GM18870 (cell line): ENCODE measurements at regions not wholly inside any gene's neighbourhood (a gene's known extent, or its start where the extent isn't known, plus 50 kb on each side); places are given as distances from the start of the nearest gene placed in this dataset.

Experiments
- ATAC-seq: cut with Tn5 transposase; IDR thresholded peaks from one replicate; pipeline ENCODE4 v1.9.1; 2021; ENCODE audit warnings: moderate library complexity; ENCODE audit not compliant: unreplicated experiment

GRCh38 chr10:121096617-121097431 is 245.7 kb downstream of the WDR11 start:
- no peak for ATAC-seq

DNA sequence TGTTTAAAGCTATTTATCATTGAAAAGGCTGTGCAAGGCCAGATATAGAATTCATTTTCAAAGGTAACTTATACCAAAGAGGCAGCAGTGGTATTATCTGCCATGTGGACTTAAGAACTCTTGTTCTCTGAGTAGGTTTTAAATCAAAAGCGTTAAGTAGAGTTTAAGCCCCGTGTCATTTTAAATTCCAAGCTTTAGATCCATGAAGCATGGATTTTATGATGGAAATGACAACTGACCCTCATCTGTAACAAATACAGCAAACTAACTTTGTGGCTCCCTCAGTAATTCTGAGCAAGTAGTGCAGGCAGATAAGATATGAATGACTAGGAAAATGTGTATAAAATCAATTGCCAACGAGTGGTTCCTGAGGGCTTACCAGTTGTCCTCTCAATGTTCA is 247.0 kb downstream of the WDR11 start:
- no peak for ATAC-seq

DNA sequence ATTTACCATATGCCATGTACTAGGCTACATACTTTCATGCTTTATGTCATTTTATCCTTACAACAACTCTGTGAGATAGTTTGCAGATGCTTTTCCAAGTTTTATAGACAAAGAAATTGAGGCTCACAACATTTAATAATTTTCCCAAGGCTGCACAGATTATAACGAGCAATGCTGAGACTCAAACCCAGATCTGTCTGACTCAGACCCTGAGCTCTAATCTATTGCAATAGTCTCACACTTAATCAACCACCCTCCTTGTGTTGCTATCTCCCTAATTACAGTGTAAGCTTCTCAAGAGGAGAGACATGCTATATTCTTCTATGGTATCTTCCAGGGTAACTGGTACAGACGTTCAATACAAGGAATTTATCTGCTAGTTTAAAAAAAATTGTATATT is 247.6 kb downstream of the WDR11 start:
- no peak for ATAC-seq

DNA sequence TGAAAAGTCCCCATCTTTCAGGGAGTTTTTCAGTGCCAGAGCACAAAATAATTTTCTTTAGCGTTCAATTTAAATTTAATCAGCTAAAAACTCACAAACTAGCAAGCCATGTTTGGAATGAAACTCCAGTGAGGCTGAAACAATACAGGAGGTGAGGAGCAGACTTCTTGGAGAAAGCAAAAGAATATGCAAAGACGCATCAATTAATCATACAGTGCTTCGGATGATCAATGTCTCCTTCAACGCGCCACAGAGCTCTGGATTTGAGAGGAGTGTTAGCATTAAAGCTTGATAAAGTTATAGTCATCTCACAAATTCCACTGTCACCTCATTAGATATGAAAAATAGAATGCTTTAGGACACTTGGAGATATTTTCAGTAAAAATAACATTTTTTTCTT is 248.0 kb downstream of the WDR11 start:
- no peak for ATAC-seq

GRCh38 chr10:121099592-121099991 is 248.4 kb downstream of the WDR11 start:
- ATAC-seq = no peak

DNA sequence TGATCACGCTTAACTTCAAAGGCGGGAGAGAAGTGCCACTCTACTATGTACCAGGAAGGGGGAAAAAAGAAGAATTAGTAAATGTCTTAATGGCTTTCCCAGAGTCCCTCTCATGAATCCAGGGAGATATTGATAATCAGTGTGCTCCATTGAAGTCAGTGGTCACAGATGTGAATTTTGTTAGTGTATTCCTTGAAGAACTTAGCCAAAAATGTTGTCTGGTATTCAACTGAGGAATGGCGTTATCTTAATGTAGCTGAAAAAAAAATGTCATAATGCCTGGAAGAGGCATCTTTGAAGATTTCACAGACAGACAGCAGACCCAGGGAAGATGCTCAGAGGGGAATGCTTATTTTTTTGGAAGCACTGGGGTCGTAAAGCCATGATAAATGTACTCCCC is 250.4 kb downstream of the WDR11 start:
- ATAC-seq = no peak

DNA sequence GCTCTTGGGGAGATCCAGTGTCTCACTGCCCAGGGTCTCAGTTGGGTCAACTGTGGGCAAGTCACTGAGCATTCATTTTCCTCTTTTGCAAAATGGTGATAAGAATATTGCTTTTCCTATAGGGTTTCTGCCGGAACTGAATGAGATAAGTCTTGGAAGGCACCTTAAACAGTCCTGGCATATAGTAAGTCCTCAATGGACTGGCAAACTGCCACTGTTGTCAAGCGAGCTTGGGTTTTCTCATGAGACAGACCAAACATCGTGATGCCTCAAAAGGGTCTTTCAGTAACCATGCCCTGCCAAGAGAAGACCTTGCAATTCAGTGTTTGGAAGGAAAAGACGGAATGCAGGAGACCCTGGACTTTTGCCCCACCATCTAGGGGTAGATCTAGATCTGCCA is 251.5 kb downstream of the WDR11 start:
- ATAC-seq = no peak

DNA sequence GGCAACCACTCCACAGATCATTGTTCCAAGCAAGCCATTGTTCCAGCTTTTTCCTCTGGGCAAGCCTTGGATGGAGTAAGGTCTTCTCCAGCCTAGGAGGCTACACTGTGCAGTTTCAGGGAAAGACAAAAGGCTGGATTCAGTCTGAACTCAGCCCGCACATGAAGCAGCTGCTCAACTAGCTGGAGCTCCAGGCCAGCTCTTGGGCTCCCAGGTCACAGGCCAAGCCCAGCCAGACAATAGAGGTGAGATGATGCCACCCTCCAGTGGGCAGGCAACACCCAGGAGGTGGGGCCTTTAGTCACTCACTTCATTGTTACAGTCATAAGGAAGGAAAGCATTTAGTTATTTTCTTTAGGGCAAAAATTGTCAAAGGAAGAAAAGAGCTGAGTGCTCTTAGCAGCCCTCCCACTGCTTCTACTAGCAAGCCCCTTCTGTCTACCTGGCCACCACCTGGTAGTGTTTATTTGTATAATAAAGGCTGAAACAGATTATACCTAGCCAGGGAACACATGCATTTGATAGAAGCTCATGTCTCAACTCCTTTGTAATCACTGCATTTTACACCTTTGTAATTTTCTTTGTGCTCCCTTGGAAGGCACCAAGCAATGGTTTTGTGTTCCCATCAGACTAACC is 253.4 kb downstream of the WDR11 start:
- no peak for ATAC-seq

DNA sequence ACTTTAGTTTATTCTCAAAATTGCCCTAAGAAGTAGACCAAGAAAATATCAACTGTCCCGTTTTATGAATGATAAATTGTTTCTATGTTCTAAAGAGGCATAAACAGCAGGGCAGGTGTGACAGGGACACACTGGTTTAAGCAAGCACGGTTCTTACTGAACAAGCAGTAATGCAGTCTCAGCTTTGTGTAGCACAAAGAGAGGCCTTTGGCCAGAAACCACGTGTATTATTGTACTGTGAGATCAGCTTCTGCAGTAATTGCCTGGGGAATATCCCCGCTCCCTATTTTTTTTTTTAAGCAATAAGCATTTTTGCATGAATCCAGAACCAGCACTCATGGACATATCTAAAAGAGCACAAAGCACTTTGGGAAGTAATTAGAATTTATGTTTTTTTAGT is 255.4 kb downstream of the WDR11 start:
- no peak for ATAC-seq

GRCh38 chr10:121108051-121108450 is 256.9 kb downstream of the WDR11 start:
- ATAC-seq = no peak

GRCh38 chr10:121110369-121110768 is 259.2 kb downstream of the WDR11 start:
- ATAC-seq = no peak

- no peak for ATAC-seq
Observed at GRCh38 chr10:121112136-121112535, 261.0 kb downstream of the WDR11 start.

DNA sequence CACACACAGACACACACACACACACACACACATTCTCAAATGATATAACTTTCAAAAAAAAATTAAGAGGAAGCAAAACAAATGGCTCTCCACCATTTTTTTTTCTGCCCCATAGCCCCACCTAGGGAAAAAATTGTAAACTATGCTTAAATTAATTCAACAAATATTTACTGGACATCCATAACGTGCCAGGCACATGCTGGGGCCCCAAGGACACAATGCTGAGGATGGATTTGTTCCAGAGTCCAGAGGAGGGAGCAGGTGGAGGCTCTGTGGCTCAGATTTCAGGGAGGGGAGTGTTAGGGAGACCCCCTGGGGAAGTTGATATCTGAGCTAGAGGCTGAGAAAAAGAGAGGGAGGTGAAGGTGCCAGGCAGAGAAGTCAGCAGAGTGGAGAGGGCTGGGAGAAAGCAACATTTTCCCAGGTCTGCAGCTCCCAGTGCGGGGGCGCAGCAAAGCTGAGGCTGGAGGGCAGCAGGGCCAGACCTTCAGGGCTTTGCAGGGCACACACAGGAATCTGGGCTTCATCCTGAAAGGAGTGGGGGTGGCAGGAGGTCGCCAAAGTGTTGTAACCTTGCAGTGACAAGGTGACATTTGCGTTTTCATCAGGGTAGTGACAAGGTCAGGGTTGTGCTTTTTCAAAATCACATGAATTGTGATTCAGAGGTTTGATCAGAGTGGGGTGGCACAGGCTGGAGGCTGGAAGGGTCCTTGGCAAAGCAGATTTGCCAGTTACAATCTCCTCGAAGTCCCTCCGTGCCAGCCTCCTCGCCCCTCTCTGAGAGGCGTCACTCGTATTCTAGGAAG is 261.6 kb downstream of the WDR11 start:
- ATAC-seq = no peak

GRCh38 chr10:121113385-121113696 is 262.2 kb downstream of the WDR11 start:
- ATAC-seq = no peak

- ATAC-seq = no peak
Observed at GRCh38 chr10:121113911-121114310, 262.7 kb downstream of the WDR11 start.

DNA sequence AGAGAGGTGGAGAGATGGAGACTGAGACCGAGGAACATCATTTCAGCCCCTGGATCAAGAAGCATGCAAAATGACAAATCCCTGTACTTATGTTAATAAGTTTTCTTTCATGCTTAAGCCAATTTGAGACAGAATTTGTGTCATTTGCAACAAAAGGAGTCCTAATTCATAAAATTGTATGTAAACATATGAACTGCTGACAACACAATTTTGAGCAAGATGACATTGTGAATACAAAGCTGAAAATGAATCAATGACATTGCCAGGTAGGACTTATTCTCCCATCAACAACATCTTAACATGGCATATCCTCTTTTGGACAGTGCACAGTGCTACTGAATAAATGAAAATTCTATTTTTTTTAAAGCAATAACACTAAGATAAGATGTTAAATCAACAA is 264.0 kb downstream of the WDR11 start:
- no peak for ATAC-seq

DNA sequence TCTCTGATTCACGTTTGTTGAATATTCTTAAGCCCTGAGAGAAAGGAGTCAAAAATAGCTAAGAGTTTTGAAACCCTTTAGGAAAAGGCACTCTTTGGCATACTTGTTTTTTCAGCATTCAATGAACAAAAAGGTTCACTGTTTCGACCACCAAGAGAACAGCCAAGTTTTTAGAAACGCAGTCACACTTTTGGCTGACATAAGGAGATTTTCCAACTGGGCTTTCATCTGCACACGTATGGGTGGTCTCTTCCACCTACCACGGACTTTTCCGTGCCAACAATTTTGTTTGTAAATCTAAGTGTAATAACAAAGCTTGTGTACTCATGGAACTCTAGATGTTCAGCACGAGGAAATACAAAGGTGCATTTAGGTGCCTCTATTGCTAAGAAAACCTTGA is 270.3 kb downstream of the WDR11 start:
- ATAC-seq = no peak

GRCh38 chr10:121127151-121127906 is 276.2 kb downstream of the WDR11 start:
- ATAC-seq = no peak

DNA sequence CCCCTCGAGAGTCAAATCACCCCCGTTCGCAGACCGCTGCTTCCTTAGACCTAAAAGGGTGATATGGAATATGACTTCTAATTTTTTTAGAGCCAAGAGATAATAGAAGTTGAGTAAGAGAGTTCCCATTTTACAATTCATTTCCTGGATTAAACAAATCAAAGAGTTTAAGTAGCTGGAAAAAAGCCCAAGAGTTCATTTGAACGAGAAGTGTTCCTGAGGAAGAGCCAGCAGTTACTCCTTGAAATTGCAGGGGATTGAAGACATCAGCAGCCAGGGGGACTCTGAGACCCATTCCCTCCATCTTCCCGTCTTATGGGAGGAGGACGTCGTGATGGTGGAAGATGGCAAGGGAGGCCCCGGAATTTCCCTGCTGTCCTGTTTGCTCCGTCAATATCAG is 277.0 kb downstream of the WDR11 start:
- ATAC-seq = no peak

DNA sequence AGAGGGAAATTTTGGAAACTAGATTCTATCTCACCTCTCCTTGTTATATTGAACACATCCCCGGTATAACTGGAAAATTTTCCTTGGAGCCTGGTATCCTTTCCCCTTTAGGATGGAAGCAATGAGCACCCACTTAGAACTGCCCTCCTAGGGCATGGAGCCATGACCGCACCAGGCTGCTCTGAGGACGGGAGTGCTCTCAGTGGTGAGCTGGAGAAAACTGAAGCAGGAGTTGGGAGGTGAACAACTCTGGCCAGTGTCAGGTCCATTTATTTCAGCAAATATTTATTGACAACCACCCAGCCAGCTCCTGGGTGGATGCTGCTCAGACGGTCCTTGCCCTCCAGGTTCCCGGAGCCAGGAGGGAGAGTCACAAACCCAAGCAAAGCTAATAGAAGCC is 278.1 kb downstream of the WDR11 start:
- ATAC-seq = no peak

DNA sequence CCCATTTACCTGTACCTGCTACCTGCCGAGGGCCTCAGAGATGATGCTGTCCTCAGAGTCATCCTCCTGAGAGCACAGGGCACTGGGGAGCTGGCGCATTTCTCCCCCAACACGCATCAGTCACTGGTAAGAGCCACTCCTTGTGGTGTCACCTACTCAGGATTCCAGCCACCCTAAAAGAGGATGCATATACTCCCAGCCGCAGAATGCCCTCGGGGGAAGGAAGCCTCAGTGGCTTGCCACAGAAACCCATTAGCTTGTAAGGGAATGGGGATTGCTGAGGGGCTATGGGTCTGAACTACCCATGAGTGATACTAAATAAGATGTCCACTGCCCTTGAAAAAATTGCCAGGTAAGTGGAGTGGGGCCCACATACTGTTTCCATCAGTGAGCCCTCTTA is 279.2 kb downstream of the WDR11 start:
- ATAC-seq = no peak
